ENCODE measurements at regions not wholly inside any gene's neighbourhood (a gene's known extent, or its start where the extent isn't known, plus 50 kb on each side); places are given as distances from the start of the nearest gene placed in this dataset.

- no peak for TF ChIP-seq CSDC2 (CRISPR knock-in tag; IDR thresholded peaks at IDR 0.05)
- TF ChIP-seq TCF4 (CRISPR knock-in tag; IDR thresholded peaks at IDR 0.05; ENCODE audit: borderline replicate concordance): no peak
- TF ChIP-seq PPARA (CRISPR knock-in tag; IDR thresholded peaks at IDR 0.05; ENCODE audit: borderline replicate concordance): no peak
- no peak for TF ChIP-seq RARB (CRISPR knock-in tag; IDR thresholded peaks at IDR 0.05)
- no peak for TF ChIP-seq ZNF565 (CRISPR knock-in tag; conservative IDR thresholded peaks at IDR 0.05; ENCODE audit: low read depth)
- no peak for TF ChIP-seq OSR1 (CRISPR knock-in tag; IDR thresholded peaks at IDR 0.05)
- TF ChIP-seq ZFP30 (CRISPR knock-in tag; IDR thresholded peaks at IDR 0.05): no peak
- TF ChIP-seq TOX (CRISPR knock-in tag; IDR thresholded peaks at IDR 0.05; ENCODE audit: borderline replicate concordance): no peak
- no peak for TF ChIP-seq PATZ1 (CRISPR knock-in tag; IDR thresholded peaks at IDR 0.05; ENCODE audit: borderline replicate concordance)
- no peak for TF ChIP-seq ARNTL (CRISPR knock-in tag; IDR thresholded peaks at IDR 0.05; ENCODE audit: borderline replicate concordance, low read depth)
- no peak for TF ChIP-seq POU6F1 (CRISPR knock-in tag; IDR thresholded peaks at IDR 0.05; ENCODE audit: borderline replicate concordance, low read depth)
- TF ChIP-seq ZNF8 (CRISPR knock-in tag; IDR thresholded peaks at IDR 0.05): no peak
- TF ChIP-seq CSRNP3 (CRISPR knock-in tag; IDR thresholded peaks at IDR 0.05): no peak
- TF ChIP-seq ZNF70 (CRISPR knock-in tag; IDR thresholded peaks at IDR 0.05): no peak
- no peak for TF ChIP-seq ESRRG (CRISPR knock-in tag; IDR thresholded peaks at IDR 0.05)
- no peak for TF ChIP-seq SNAI2 (CRISPR knock-in tag; IDR thresholded peaks at IDR 0.05)
- TF ChIP-seq TSHZ2 (CRISPR knock-in tag; IDR thresholded peaks at IDR 0.05): no peak
- no peak for ATAC-seq
Measured at GRCh38 chr10:81213370-81213769, 661.6 kb upstream of the NRG3 start.

GRCh38 chr10:81215498-81215897 lies 659.5 kb upstream of the NRG3 start:
- ATAC-seq: no peak
- TF ChIP-seq ZFP3 (CRISPR knock-in tag; IDR thresholded peaks at IDR 0.05): no peak
- no peak for TF ChIP-seq ZNF70 (CRISPR knock-in tag; IDR thresholded peaks at IDR 0.05)
- TF ChIP-seq CSRNP3 (CRISPR knock-in tag; IDR thresholded peaks at IDR 0.05): no peak
- TF ChIP-seq BACH2 (CRISPR knock-in tag; IDR thresholded peaks at IDR 0.05; ENCODE audit: borderline replicate concordance): no peak
- no peak for TF ChIP-seq RARB (CRISPR knock-in tag; IDR thresholded peaks at IDR 0.05)
- TF ChIP-seq ZC3H10 (CRISPR knock-in tag; IDR thresholded peaks at IDR 0.05): no peak
- no peak for TF ChIP-seq ARNTL (CRISPR knock-in tag; IDR thresholded peaks at IDR 0.05; ENCODE audit: borderline replicate concordance, low read depth)
- no peak for TF ChIP-seq TCF4 (CRISPR knock-in tag; IDR thresholded peaks at IDR 0.05; ENCODE audit: borderline replicate concordance)
- TF ChIP-seq GLIS3 (CRISPR knock-in tag; IDR thresholded peaks at IDR 0.05): no peak
- TF ChIP-seq CSDC2 (CRISPR knock-in tag; IDR thresholded peaks at IDR 0.05): no peak
- no peak for TF ChIP-seq CREB5 (CRISPR knock-in tag; IDR thresholded peaks at IDR 0.05; ENCODE audit: low read depth)
- TF ChIP-seq ZNF565 (CRISPR knock-in tag; conservative IDR thresholded peaks at IDR 0.05; ENCODE audit: low read depth): no peak
- no peak for TF ChIP-seq ESRRG (CRISPR knock-in tag; IDR thresholded peaks at IDR 0.05)
- no peak for TF ChIP-seq TOX (CRISPR knock-in tag; IDR thresholded peaks at IDR 0.05; ENCODE audit: borderline replicate concordance)
- TF ChIP-seq ZFP30 (CRISPR knock-in tag; IDR thresholded peaks at IDR 0.05): no peak
- TF ChIP-seq PATZ1 (CRISPR knock-in tag; IDR thresholded peaks at IDR 0.05; ENCODE audit: borderline replicate concordance): no peak
- no peak for TF ChIP-seq OSR1 (CRISPR knock-in tag; IDR thresholded peaks at IDR 0.05)
- TF ChIP-seq SNAI2 (CRISPR knock-in tag; IDR thresholded peaks at IDR 0.05): no peak
- TF ChIP-seq ISL1 (CRISPR knock-in tag; IDR thresholded peaks at IDR 0.05): no peak
